HCT116 (cell line): ENCODE measurements at regions not wholly inside any gene's neighbourhood (a gene's known extent, or its start where the extent isn't known, plus 50 kb on each side); places are given as distances from the start of the nearest gene placed in this dataset.

Source experiments
- ATAC-seq: fragments of 200-7000 bp; cut with Tn5 transposase; 2 replicates; pipeline ENCODE4 v1.9.1; 2020; ENCODE audit warnings: mild to moderate bottlenecking, moderate library complexity
- BruUV-seq: library from RNA; stranded (reverse); fragments of 400-500 nt; replicated peaks from 2 replicates; lab custom pipeline; 2021; lab: Mats Ljungman, UMichigan
- CTCF ChIA-PET: fragments of 300-600 bp; sonication (Branson Sonifier 250); formaldehyde crosslinking; loops from one replicate; lab custom pipeline; 2021; ENCODE audit warnings: antibody characterized with exemption; lab: Charles Lee
- POLR2A ChIA-PET: fragments of 300-600, 350-600 bp; sonication (Branson Sonifier 250); formaldehyde crosslinking; loops from one replicate; lab custom pipeline; 2021; ENCODE audit warnings: antibody characterized with exemption; lab: Charles Lee
- RAD21 ChIA-PET, 2 experiments: fragments of 300-600 bp; sonication (Branson Sonifier 250); formaldehyde crosslinking; loops; one replicate each; lab custom pipeline; 2023; ENCODE audit warnings: low total read pairs in 2 of 2; ENCODE audit not compliant: uncharacterized antibody in 2 of 2, unreplicated experiment in 2 of 2, low non-redundant PET in 1 of 2; lab: Charles Lee
- DNase-seq: peaks from one replicate; pipeline ENCODE4 v3.0.0-alpha.2; 2010; ENCODE audit warnings: low read depth, low spot score
- H2AFZ ChIP-seq: fragments of 200-600 bp; shearing (Covaris generic), sonication (generic); 2 replicates; pipeline ENCODE4 v1.6.1; 2017; ENCODE audit warnings: low read depth, mixed run types, mixed read lengths, antibody characterized with exemption, low read length; ENCODE audit not compliant: poor library complexity, severe bottlenecking
- H3K27ac ChIP-seq: 2 replicates; pipeline ENCODE4 v1.5.1; 2012; ENCODE audit warnings: low read depth, low read length
- H3K27me3 ChIP-seq: fragments of 200-600 bp; sonication (generic); 2 replicates; pipeline ENCODE4 v1.6.1; 2016; ENCODE audit warnings: mixed run types, low read length, mixed read lengths; ENCODE audit not compliant: insufficient read depth
- H3K36me3 ChIP-seq, 2 experiments: fragments of 200-500 bp in 1 of 2; fragments of 200-600 bp in 1 of 2; sonication (Bioruptor generic) in 1 of 2; sonication (generic) in 1 of 2; 2 replicates each; pipeline versions ENCODE4 v1.5.1 to v1.6.1; 2014 to 2016; ENCODE audit warnings: low read length in 2 of 2, inconsistent platforms in 1 of 2, mixed read lengths in 1 of 2, mixed run types in 1 of 2; ENCODE audit not compliant: insufficient read depth in 2 of 2, control insufficient read depth in 1 of 2
- H3K4me1 ChIP-seq, 2 experiments: fragments of 200-600 bp in 1 of 2; sonication (generic) in 1 of 2; 2 replicates each; pipeline versions ENCODE4 v1.5.1 to v1.6.1; 2012 to 2017; ENCODE audit warnings: low read length in 2 of 2, inconsistent platforms in 1 of 2, mild to moderate bottlenecking in 1 of 2, mixed read lengths in 1 of 2, mixed run types in 1 of 2, moderate library complexity in 1 of 2; ENCODE audit not compliant: insufficient read depth in 2 of 2, control insufficient read depth in 1 of 2
- H3K4me2 ChIP-seq: fragments of 200-600 bp; sonication (generic); 2 replicates; pipeline ENCODE4 v1.6.1; 2017; ENCODE audit warnings: mixed run types, low read length, mixed read lengths
- H3K4me3 ChIP-seq, 2 experiments: fragments of 200-600 bp in 1 of 2; sonication (generic) in 1 of 2; replicated peaks in 1 of 2; 2 replicates each; pipeline ENCODE4 v1.5.1; 2011 to 2016; ENCODE audit warnings: low read length in 2 of 2, control low read depth in 1 of 2, low read depth in 1 of 2, mild to moderate bottlenecking in 1 of 2, mixed read lengths in 1 of 2, mixed run types in 1 of 2
- H3K79me2 ChIP-seq: fragments of 200-600 bp; sonication (generic); 2 replicates; pipeline ENCODE4 v1.6.1; 2017; ENCODE audit warnings: mild to moderate bottlenecking, mixed run types, low read length, moderate library complexity, mixed read lengths; ENCODE audit not compliant: insufficient read depth
- H3K9ac ChIP-seq: fragments of 200-600 bp; sonication (generic); 2 replicates; pipeline ENCODE4 v1.6.1; 2016; ENCODE audit warnings: low read length, mixed read lengths
- H3K9me2 ChIP-seq: fragments of 200-600 bp; sonication (generic), shearing (Covaris generic); 2 replicates; pipeline ENCODE4 v1.6.1; 2017; ENCODE audit warnings: mixed run types, mild to moderate bottlenecking, moderate library complexity; ENCODE audit not compliant: insufficient read depth
- H3K9me3 ChIP-seq, 2 experiments: fragments of 200-500 bp in 1 of 2; fragments of 200-600 bp in 1 of 2; sonication (Bioruptor generic) in 1 of 2; sonication (generic) in 1 of 2; 2 replicates each; pipeline ENCODE4 v1.6.1; 2014 to 2017; ENCODE audit warnings: low read length in 2 of 2, mixed read lengths in 2 of 2, inconsistent platforms in 1 of 2, low read depth in 1 of 2, mild to moderate bottlenecking in 1 of 2, mixed run types in 1 of 2, moderate library complexity in 1 of 2; ENCODE audit not compliant: control insufficient read depth in 1 of 2, insufficient read depth in 1 of 2
- H4K20me1 ChIP-seq: fragments of 200-600 bp; sonication (generic), shearing (Covaris generic); 2 replicates; pipeline ENCODE4 v1.6.1; 2017; ENCODE audit warnings: mixed run types, mild to moderate bottlenecking, moderate library complexity; ENCODE audit not compliant: insufficient read depth
- EGR1 ChIP-seq: IDR thresholded peaks from 2 replicates; pipeline ENCODE4 v1.6.1; 2012; ENCODE audit warnings: low read depth
- ELF1 ChIP-seq: IDR thresholded peaks from 2 replicates; pipeline ENCODE4 v1.6.1; 2012; ENCODE audit warnings: low read depth, borderline replicate concordance
- JUND ChIP-seq: IDR thresholded peaks from 2 replicates; pipeline ENCODE4 v1.6.1; 2012
- POLR2AphosphoS5 ChIP-seq: IDR thresholded peaks from 2 replicates; pipeline ENCODE4 v1.6.1; 2011; ENCODE audit warnings: mild to moderate bottlenecking, low read depth, low read length, moderate library complexity
- RAD21 ChIP-seq: IDR thresholded peaks from 2 replicates; pipeline ENCODE4 v1.6.1; 2012; ENCODE audit warnings: low read depth, mild to moderate bottlenecking
- SP1 ChIP-seq: IDR thresholded peaks from 2 replicates; pipeline ENCODE4 v1.6.1; 2012; ENCODE audit warnings: low read depth
- SRF ChIP-seq: IDR thresholded peaks from 2 replicates; pipeline ENCODE4 v1.6.1; 2012; ENCODE audit warnings: low read depth
- TCF7L2 ChIP-seq: IDR thresholded peaks from 2 replicates; pipeline ENCODE4 v1.7.0; 2011; ENCODE audit warnings: borderline replicate concordance, inconsistent platforms; ENCODE audit not compliant: insufficient read depth, insufficient read length; ENCODE audit errors: extremely low read depth
- YY1 ChIP-seq: IDR thresholded peaks from 2 replicates; pipeline ENCODE4 v1.6.1; 2011; ENCODE audit warnings: low read length, low read depth, moderate library complexity, mild to moderate bottlenecking; ENCODE audit not compliant: insufficient replicate concordance; ENCODE audit errors: extremely low read depth
- ZFX ChIP-seq: fragments of 450-650 bp; IDR thresholded peaks from 2 replicates; pipeline ENCODE4 v1.6.1; 2017
- intact Hi-C: fragments of 100-400 bp; cut with micrococcal nuclease; formaldehyde crosslinking; loops from 2 replicates; pipeline ENCODE4 v1.10.0; 2022
- TF ChIP-seq, protein P1 (sequence below): IDR thresholded peaks from 2 replicates; pipeline ENCODE4 v1.6.1; 2012
- TF ChIP-seq, protein P2 (sequence below): IDR thresholded peaks from 2 replicates; pipeline ENCODE4 v1.6.1; 2012; ENCODE audit warnings: low read depth
- TF ChIP-seq, protein P3 (sequence below), 3 experiments: fragments of 200-600 bp in 1 of 3; sonication (generic) in 1 of 3; IDR thresholded peaks in 2 of 3; conservative IDR thresholded peaks in 1 of 3; 2 replicates each; pipeline ENCODE4 v1.5.1; 2012 to 2017; ENCODE audit warnings: low read depth in 2 of 3, low read length in 2 of 3, antibody characterized with exemption in 1 of 3, borderline replicate concordance in 1 of 3, control low read depth in 1 of 3, mild to moderate bottlenecking in 1 of 3, mixed read lengths in 1 of 3, mixed run types in 1 of 3, moderate library complexity in 1 of 3; ENCODE audit not compliant: insufficient read depth in 1 of 3
- TF ChIP-seq, protein P4 (sequence below): IDR thresholded peaks from 2 replicates; pipeline ENCODE4 v1.6.1; 2012

DNA sequence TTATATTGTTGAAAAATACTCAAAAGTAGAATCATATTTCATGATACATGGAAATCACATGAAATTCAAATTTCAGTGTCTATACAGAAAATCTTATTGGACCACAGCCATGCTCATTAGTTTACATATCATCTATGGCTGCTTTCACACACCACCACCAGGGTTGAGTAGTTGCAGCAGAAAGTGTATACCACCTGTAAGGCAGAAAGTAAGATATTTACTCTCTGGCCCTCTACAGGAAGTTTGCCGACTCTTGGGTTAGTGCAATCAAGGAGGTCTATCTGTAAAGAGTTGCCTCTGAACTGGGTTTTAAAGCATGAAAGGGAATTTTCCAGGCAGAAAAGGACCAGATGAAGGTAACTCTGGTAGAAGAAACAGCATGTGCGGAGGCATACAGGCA is 432.3 kb downstream of the DHX35 start:
- no peak for ATAC-seq
- no peak overlapping the region for H2AFZ ChIP-seq
- TF ChIP-seq YY1 = no peak
- TF ChIP-seq, protein P1, sequence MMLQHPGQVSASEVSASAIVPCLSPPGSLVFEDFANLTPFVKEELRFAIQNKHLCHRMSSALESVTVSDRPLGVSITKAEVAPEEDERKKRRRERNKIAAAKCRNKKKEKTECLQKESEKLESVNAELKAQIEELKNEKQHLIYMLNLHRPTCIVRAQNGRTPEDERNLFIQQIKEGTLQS = no peak
- TF ChIP-seq, protein P2, sequence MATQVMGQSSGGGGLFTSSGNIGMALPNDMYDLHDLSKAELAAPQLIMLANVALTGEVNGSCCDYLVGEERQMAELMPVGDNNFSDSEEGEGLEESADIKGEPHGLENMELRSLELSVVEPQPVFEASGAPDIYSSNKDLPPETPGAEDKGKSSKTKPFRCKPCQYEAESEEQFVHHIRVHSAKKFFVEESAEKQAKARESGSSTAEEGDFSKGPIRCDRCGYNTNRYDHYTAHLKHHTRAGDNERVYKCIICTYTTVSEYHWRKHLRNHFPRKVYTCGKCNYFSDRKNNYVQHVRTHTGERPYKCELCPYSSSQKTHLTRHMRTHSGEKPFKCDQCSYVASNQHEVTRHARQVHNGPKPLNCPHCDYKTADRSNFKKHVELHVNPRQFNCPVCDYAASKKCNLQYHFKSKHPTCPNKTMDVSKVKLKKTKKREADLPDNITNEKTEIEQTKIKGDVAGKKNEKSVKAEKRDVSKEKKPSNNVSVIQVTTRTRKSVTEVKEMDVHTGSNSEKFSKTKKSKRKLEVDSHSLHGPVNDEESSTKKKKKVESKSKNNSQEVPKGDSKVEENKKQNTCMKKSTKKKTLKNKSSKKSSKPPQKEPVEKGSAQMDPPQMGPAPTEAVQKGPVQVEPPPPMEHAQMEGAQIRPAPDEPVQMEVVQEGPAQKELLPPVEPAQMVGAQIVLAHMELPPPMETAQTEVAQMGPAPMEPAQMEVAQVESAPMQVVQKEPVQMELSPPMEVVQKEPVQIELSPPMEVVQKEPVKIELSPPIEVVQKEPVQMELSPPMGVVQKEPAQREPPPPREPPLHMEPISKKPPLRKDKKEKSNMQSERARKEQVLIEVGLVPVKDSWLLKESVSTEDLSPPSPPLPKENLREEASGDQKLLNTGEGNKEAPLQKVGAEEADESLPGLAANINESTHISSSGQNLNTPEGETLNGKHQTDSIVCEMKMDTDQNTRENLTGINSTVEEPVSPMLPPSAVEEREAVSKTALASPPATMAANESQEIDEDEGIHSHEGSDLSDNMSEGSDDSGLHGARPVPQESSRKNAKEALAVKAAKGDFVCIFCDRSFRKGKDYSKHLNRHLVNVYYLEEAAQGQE = no peak
- no peak for TF ChIP-seq SRF
- no peak for TF ChIP-seq ZFX
- no peak for TF ChIP-seq ELF1
- no peak for TF ChIP-seq RAD21
- no peak for TF ChIP-seq SP1
- TF ChIP-seq, protein P3, sequence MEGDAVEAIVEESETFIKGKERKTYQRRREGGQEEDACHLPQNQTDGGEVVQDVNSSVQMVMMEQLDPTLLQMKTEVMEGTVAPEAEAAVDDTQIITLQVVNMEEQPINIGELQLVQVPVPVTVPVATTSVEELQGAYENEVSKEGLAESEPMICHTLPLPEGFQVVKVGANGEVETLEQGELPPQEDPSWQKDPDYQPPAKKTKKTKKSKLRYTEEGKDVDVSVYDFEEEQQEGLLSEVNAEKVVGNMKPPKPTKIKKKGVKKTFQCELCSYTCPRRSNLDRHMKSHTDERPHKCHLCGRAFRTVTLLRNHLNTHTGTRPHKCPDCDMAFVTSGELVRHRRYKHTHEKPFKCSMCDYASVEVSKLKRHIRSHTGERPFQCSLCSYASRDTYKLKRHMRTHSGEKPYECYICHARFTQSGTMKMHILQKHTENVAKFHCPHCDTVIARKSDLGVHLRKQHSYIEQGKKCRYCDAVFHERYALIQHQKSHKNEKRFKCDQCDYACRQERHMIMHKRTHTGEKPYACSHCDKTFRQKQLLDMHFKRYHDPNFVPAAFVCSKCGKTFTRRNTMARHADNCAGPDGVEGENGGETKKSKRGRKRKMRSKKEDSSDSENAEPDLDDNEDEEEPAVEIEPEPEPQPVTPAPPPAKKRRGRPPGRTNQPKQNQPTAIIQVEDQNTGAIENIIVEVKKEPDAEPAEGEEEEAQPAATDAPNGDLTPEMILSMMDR (IDR thresholded peaks at IDR 0.05 in 2 of 3, conservative IDR thresholded peaks at IDR 0.05 in 1 of 3; ENCODE audit: borderline replicate concordance in 1 of 3, insufficient read depth in 1 of 3, low read depth in 2 of 3, low read length in 2 of 3) = no peak
- TF ChIP-seq JUND = no peak
- TF ChIP-seq TCF7L2 = no peak
- TF ChIP-seq POLR2AphosphoS5 = no peak
- no peak for TF ChIP-seq EGR1
- TF ChIP-seq, protein P4, sequence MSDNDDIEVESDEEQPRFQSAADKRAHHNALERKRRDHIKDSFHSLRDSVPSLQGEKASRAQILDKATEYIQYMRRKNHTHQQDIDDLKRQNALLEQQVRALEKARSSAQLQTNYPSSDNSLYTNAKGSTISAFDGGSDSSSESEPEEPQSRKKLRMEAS = no peak
- TF ChIP-seq, all 23 proteins: peak for 0
- H3K4me2 ChIP-seq = no peak overlapping the region
- no TSS peak for BruUV-seq
- DNase-seq = no peak
- H3K9me2 ChIP-seq = no peaks in the 10 kb centered on the region
- no peaks in the 10 kb centered on the region for H3K9me3 ChIP-seq
- ChIA-PET POLR2A (no interaction called here), RAD21 (no interaction called here), CTCF (no interaction called here)
- intact Hi-C loops = no loop called here
- H3K9ac ChIP-seq = no peak overlapping the region
- H4K20me1 ChIP-seq = no peaks in the 10 kb centered on the region
- no peaks in the 10 kb centered on the region for H3K36me3 ChIP-seq
- no peaks in the 10 kb centered on the region for H3K79me2 ChIP-seq
- no peaks in the 10 kb centered on the region for H3K4me1 ChIP-seq
- H3K27ac ChIP-seq = no peak overlapping the region
- H3K4me3 ChIP-seq = no peak overlapping the region
- no peaks in the 10 kb centered on the region for H3K27me3 ChIP-seq
